Caco-2 (cell line): ENCODE measurements at regions not wholly inside any gene's neighbourhood (a gene's known extent, or its start where the extent isn't known, plus 50 kb on each side); places are given as distances from the start of the nearest gene placed in this dataset.

Experiments
- BruUV-seq: library from RNA; stranded (reverse); fragments of 400-500 nt; replicated peaks from 2 replicates; lab custom pipeline; 2021; lab: Mats Ljungman, UMichigan
- CTCF ChIA-PET: fragments of 300-600 bp; sonication (Branson Sonifier 250); formaldehyde crosslinking; loops from one replicate; lab custom pipeline; 2022; ENCODE audit warnings: antibody characterized with exemption; lab: Charles Lee
- POLR2A ChIA-PET: fragments of 300-600 bp; sonication (Branson Sonifier 250); formaldehyde crosslinking; loops from one replicate; lab custom pipeline; 2022; ENCODE audit warnings: antibody characterized with exemption; lab: Charles Lee
- DNase-seq, 2 experiments: peaks; one replicate each; pipeline versions ENCODE4 v3.0.0 to v3.0.0-alpha.2; 2020 to 2022
- H3K27me3 ChIP-seq: replicated peaks from 2 replicates; pipeline ENCODE4 v1.6.0; 2011; ENCODE audit warnings: low read length; ENCODE audit not compliant: control insufficient read depth, insufficient read depth
- H3K36me3 ChIP-seq: 2 replicates; pipeline ENCODE4 v1.5.1; 2011; ENCODE audit warnings: low read length; ENCODE audit not compliant: control insufficient read depth, insufficient read depth
- H3K4me1 ChIP-seq: fragments of 250-450 bp; sonication (Bioruptor Pico); 2 replicates; pipeline ENCODE4 v1.5.1; 2020; ENCODE audit warnings: mild to moderate bottlenecking
- H3K4me3 ChIP-seq: 2 replicates; pipeline ENCODE4 v1.5.1; 2011; ENCODE audit warnings: low read depth, mild to moderate bottlenecking, control low read depth, low read length
- H3K9me3 ChIP-seq: fragments of 250-450 bp; sonication (Bioruptor Pico); 2 replicates; pipeline ENCODE4 v1.5.1; 2020; ENCODE audit warnings: mild to moderate bottlenecking, moderate library complexity
- H3K27ac Mint-ChIP-seq: one replicate; pipeline ENCODE4 v1.8.0; 2022; ENCODE audit warnings: mixed read lengths; ENCODE audit not compliant: unreplicated experiment
- H3K27me3 Mint-ChIP-seq: one replicate; pipeline ENCODE4 v1.8.0; 2022; ENCODE audit warnings: mixed read lengths; ENCODE audit not compliant: insufficient read depth, unreplicated experiment
- H3K36me3 Mint-ChIP-seq: one replicate; pipeline ENCODE4 v1.8.0; 2022; ENCODE audit warnings: mild to moderate bottlenecking, mixed read lengths; ENCODE audit not compliant: insufficient read depth, unreplicated experiment
- H3K4me1 Mint-ChIP-seq: one replicate; pipeline ENCODE4 v1.8.0; 2022; ENCODE audit warnings: low read depth, mixed read lengths; ENCODE audit not compliant: unreplicated experiment
- H3K4me3 Mint-ChIP-seq: one replicate; pipeline ENCODE4 v1.8.0; 2022; ENCODE audit warnings: mild to moderate bottlenecking, moderate library complexity, mixed read lengths; ENCODE audit not compliant: unreplicated experiment
- H3K9me3 Mint-ChIP-seq: one replicate; pipeline ENCODE4 v1.8.0; 2022; ENCODE audit warnings: mixed read lengths; ENCODE audit not compliant: unreplicated experiment
- CTCF ChIP-seq, 2 experiments: fragments of 200-600 bp in 1 of 2; IDR thresholded peaks; 1 replicate in 1 of 2; 2 replicates in 1 of 2; pipeline versions ENCODE4 v1.5.1 to v1.8.0; 2011 to 2022; ENCODE audit warnings: antibody characterized with exemption in 1 of 2, control low read depth in 1 of 2, inconsistent platforms in 1 of 2, low read depth in 1 of 2, low read length in 1 of 2, mild to moderate bottlenecking in 1 of 2, moderate library complexity in 1 of 2; ENCODE audit not compliant: insufficient read depth in 1 of 2, severe bottlenecking in 1 of 2, unreplicated experiment in 1 of 2
- intact Hi-C: fragments of 100-400 bp; cut with micrococcal nuclease; formaldehyde crosslinking; loops from one replicate; pipeline ENCODE4 v1.10.0; 2022; ENCODE audit not compliant: unreplicated experiment

- Histone ChIP-seq H3K36me3 (no peaks in the 10 kb centered on the region), H3K4me1 (no peaks in the 10 kb centered on the region), H3K27me3 (no peaks in the 10 kb centered on the region), H3K9me3 (no peaks in the 10 kb centered on the region), H3K4me3 (no peak overlapping the region)
- ChIA-PET POLR2A (no interaction called here), CTCF (interaction anchor here (0.5 to 1.0 kb wide), 3 partner anchors 32 to 1282 kb away, joined by 4 to 5 read pairs (median 4); no protein-coding TSS in a partner anchor)
- Mint-ChIP-seq H3K9me3 (no peaks in the 10 kb centered on the region), H3K36me3 (peaks cover 48% of the 10 kb centered on the region), H3K4me3 (no peak overlapping the region), H3K27me3 (no peaks in the 10 kb centered on the region), H3K27ac (no peak overlapping the region), H3K4me1 (peaks cover 9% of the 10 kb centered on the region)
- intact Hi-C loops: loop anchor here (1.0 to 10.0 kb wide), 2 partner anchors 32 to 134 kb away; no protein-coding TSS in a partner anchor
- peak; percentile 57 to 59 for DNase-seq
- peak; percentile 36 to 50 for TF ChIP-seq CTCF (IDR thresholded peaks at IDR 0.05; ENCODE audit: insufficient read depth in 1 of 2, low read depth in 1 of 2, low read length in 1 of 2, severe bottlenecking in 1 of 2, unreplicated experiment in 1 of 2)
- BruUV-seq: no TSS peak
These were observed 211.1 kb upstream of the RGS6 start for GRCh38 chr14:71720978-71721624.

DNA sequence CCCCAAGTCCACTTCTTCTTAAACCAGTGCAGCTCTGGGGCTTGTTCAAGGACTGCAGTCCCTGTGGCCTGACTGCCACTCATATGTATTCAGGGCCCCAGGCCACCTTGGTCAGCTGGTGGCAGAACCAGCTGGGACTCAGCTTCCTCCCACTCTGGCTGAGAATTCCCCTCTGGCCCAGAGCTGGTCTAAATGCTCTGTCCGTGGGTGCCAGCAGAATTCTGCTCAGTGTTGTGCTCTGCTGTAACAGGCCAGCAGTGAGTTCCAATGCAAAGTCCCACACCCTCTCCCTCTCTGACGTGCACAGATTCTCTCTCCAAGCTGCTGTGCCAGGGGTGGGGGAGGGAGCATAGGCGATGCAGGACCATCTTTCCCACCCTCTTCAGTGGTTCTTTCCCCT lies 210.4 kb upstream of the RGS6 start:
- ChIA-PET CTCF (no interaction called here), POLR2A (no interaction called here)
- DNase-seq: no peak
- no peaks in the 10 kb centered on the region for H3K4me1 ChIP-seq
- H3K27me3 ChIP-seq: no peaks in the 10 kb centered on the region
- no peak overlapping the region for H3K4me3 ChIP-seq
- no peaks in the 10 kb centered on the region for H3K9me3 Mint-ChIP-seq
- H3K36me3 ChIP-seq: no peaks in the 10 kb centered on the region
- peaks cover 9% of the 10 kb centered on the region for H3K4me1 Mint-ChIP-seq
- BruUV-seq: no TSS peak
- no peak for TF ChIP-seq CTCF (IDR thresholded peaks at IDR 0.05; ENCODE audit: insufficient read depth in 1 of 2, low read depth in 1 of 2, low read length in 1 of 2, severe bottlenecking in 1 of 2, unreplicated experiment in 1 of 2)
- H3K9me3 ChIP-seq: no peaks in the 10 kb centered on the region
- intact Hi-C loops: loop anchor here (1.0 to 10.0 kb wide), 2 partner anchors 32 to 133 kb away; no protein-coding TSS in a partner anchor
- H3K4me3 Mint-ChIP-seq: no peak overlapping the region
- no peak overlapping the region for H3K27ac Mint-ChIP-seq
- peaks cover 42% of the 10 kb centered on the region for H3K36me3 Mint-ChIP-seq
- H3K27me3 Mint-ChIP-seq: no peaks in the 10 kb centered on the region

DNA sequence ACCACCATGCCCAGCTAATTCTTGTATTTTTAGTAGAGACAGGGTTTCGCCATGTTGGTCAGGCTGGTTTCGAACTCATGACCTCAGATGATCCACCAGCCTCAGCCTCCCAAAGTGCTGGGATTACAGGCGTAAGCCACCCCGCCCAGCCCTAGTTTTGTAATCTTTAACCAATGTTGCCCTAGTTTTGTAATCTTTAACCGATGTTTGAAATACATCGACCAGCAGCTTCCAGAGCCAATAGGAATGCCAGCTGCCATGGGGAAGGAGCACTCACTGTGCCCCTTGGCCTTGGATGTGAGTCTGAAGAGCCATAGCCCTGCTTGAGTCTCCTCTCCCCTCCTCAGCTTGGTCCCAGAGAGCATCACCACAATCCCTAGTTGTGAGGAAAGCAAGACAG lies 209.3 kb upstream of the RGS6 start:
- Histone ChIP-seq H3K4me1 (no peaks in the 10 kb centered on the region), H3K27me3 (no peaks in the 10 kb centered on the region), H3K9me3 (no peaks in the 10 kb centered on the region), H3K36me3 (no peaks in the 10 kb centered on the region), H3K4me3 (no peak overlapping the region)
- intact Hi-C loops: loop anchor here (10.0 kb wide), 1 partner anchor 132 kb away; no protein-coding TSS in a partner anchor
- no peak for TF ChIP-seq CTCF (IDR thresholded peaks at IDR 0.05; ENCODE audit: insufficient read depth in 1 of 2, low read depth in 1 of 2, low read length in 1 of 2, severe bottlenecking in 1 of 2, unreplicated experiment in 1 of 2)
- peak in 1 of 2 experiments; percentile 3 for DNase-seq
- Mint-ChIP-seq H3K36me3 (peaks cover 38% of the 10 kb centered on the region), H3K4me3 (no peak overlapping the region), H3K27me3 (no peaks in the 10 kb centered on the region), H3K4me1 (peaks cover 9% of the 10 kb centered on the region), H3K9me3 (no peaks in the 10 kb centered on the region), H3K27ac (no peak overlapping the region)
- ChIA-PET CTCF (no interaction called here), POLR2A (no interaction called here)
- no TSS peak for BruUV-seq
